OCI-LY7 (cell line): ENCODE measurements at regions not wholly inside any gene's neighbourhood (a gene's known extent, or its start where the extent isn't known, plus 50 kb on each side); places are given as distances from the start of the nearest gene placed in this dataset.

Experiments
- BruUV-seq: library from RNA; stranded (reverse); fragments of 400-500 nt; replicated peaks from 2 replicates; lab custom pipeline; 2021; lab: Mats Ljungman, UMichigan
- CTCF ChIA-PET: fragments of 300-600 bp; sonication (Branson Sonifier 250); formaldehyde crosslinking; loops from one replicate; lab custom pipeline; 2022; ENCODE audit warnings: antibody characterized with exemption; ENCODE audit not compliant: unreplicated experiment; lab: Charles Lee
- POLR2A ChIA-PET: fragments of 300-600 bp; sonication (Branson Sonifier 250); formaldehyde crosslinking; loops from one replicate; lab custom pipeline; 2022; ENCODE audit warnings: antibody characterized with exemption; lab: Charles Lee
- DNase-seq: peaks from one replicate; pipeline ENCODE4 v3.0.0-alpha.2; 2015; ENCODE audit warnings: low spot score
- H2AFZ ChIP-seq: fragments of 200-600 bp; sonication (generic), shearing (Covaris generic); 2 replicates; pipeline ENCODE4 v1.6.1; 2014; ENCODE audit warnings: mild to moderate bottlenecking, antibody characterized with exemption, low read length, moderate library complexity
- H3K27ac ChIP-seq: fragments of 200-600 bp; sonication (generic); 2 replicates; pipeline ENCODE4 v1.5.1; 2014; ENCODE audit warnings: mixed run types, low read depth, mild to moderate bottlenecking, moderate library complexity, low read length, inconsistent platforms; ENCODE audit not compliant: poor library complexity, severe bottlenecking
- H3K36me3 ChIP-seq: fragments of 200-600 bp; sonication (generic); 2 replicates; pipeline ENCODE4 v1.6.1; 2014; ENCODE audit warnings: mild to moderate bottlenecking, antibody characterized with exemption, low read length, moderate library complexity, mixed read lengths; ENCODE audit not compliant: insufficient read depth
- H3K4me1 ChIP-seq: fragments of 200-600 bp; sonication (generic); 2 replicates; pipeline ENCODE4 v1.5.1; 2014; ENCODE audit warnings: mild to moderate bottlenecking, low read length; ENCODE audit not compliant: insufficient read depth, poor library complexity, severe bottlenecking
- H3K4me2 ChIP-seq: fragments of 200-600 bp; sonication (generic); 2 replicates; pipeline ENCODE4 v1.6.1; 2014; ENCODE audit warnings: mild to moderate bottlenecking, low read length
- H3K4me3 ChIP-seq: fragments of 200-600 bp; sonication (generic); 2 replicates; pipeline ENCODE4 v1.5.1; 2014; ENCODE audit warnings: mild to moderate bottlenecking, low read depth, low read length; ENCODE audit not compliant: poor library complexity, severe bottlenecking
- H3K79me2 ChIP-seq: fragments of 200-600 bp; sonication (generic); 2 replicates; pipeline ENCODE4 v1.6.1; 2016; ENCODE audit warnings: low read depth, mild to moderate bottlenecking, low read length, moderate library complexity, mixed read lengths; ENCODE audit not compliant: insufficient read depth
- H3K9me2 ChIP-seq: fragments of 200-600 bp; sonication (generic); 2 replicates; pipeline ENCODE4 v1.6.1; 2016; ENCODE audit warnings: mild to moderate bottlenecking, low read length, mixed read lengths; ENCODE audit not compliant: insufficient read depth
- H3K9me3 ChIP-seq: fragments of 200-600 bp; sonication (generic); 2 replicates; pipeline ENCODE4 v1.6.1; 2014; ENCODE audit warnings: mild to moderate bottlenecking, mixed run types, low read length, mixed read lengths
- H4K20me1 ChIP-seq: fragments of 200-600 bp; sonication (generic); 2 replicates; pipeline ENCODE4 v1.6.1; 2014; ENCODE audit warnings: mild to moderate bottlenecking, antibody characterized with exemption, low read length, moderate library complexity, mixed read lengths; ENCODE audit not compliant: insufficient read depth
- EZH2phosphoT487 ChIP-seq: fragments of 200-600 bp; sonication (generic); IDR thresholded peaks from 2 replicates; pipeline ENCODE4 v1.6.1; 2018; ENCODE audit warnings: low read depth, borderline replicate concordance, mild to moderate bottlenecking, mixed run types, antibody characterized with exemption, low read length, moderate library complexity, mixed read lengths
- intact Hi-C: fragments of 100-400 bp; cut with micrococcal nuclease; formaldehyde crosslinking; loops from one replicate; pipeline ENCODE4 v1.10.0; 2022; ENCODE audit not compliant: unreplicated experiment
- TF ChIP-seq, protein P1 (sequence below): fragments of 200-600 bp; sonication (generic); conservative IDR thresholded peaks from 2 replicates; pipeline ENCODE4 v1.5.1; 2014; ENCODE audit warnings: mild to moderate bottlenecking, antibody characterized with exemption, low read length, moderate library complexity, mixed read lengths

GRCh38 chr16:77657016-77657415 is 65.3 kb upstream of the NUDT7 start:
- TF ChIP-seq EZH2phosphoT487, result no peak
- BruUV-seq, result no TSS peak
- ChIA-PET POLR2A (no interaction called here), CTCF (no interaction called here)
- no peaks in the 10 kb centered on the region for H3K4me1 ChIP-seq
- no peaks in the 10 kb centered on the region for H3K9me2 ChIP-seq
- no peaks in the 10 kb centered on the region for H3K9me3 ChIP-seq
- no peaks in the 10 kb centered on the region for H3K36me3 ChIP-seq
- no peaks in the 10 kb centered on the region for H4K20me1 ChIP-seq
- H3K27ac ChIP-seq, result no peak overlapping the region
- H2AFZ ChIP-seq, result no peak overlapping the region
- no peak for DNase-seq
- no peak overlapping the region for H3K4me3 ChIP-seq
- H3K4me2 ChIP-seq, result no peak overlapping the region
- H3K79me2 ChIP-seq, result no peaks in the 10 kb centered on the region
- intact Hi-C loops, result no loop called here

- Histone ChIP-seq H3K4me3 (no peak overlapping the region), H4K20me1 (no peaks in the 10 kb centered on the region), H3K79me2 (no peaks in the 10 kb centered on the region), H3K27ac (no peak overlapping the region), H2AFZ (no peak overlapping the region), H3K4me2 (no peak overlapping the region), H3K36me3 (no peaks in the 10 kb centered on the region), H3K4me1 (no peaks in the 10 kb centered on the region), H3K9me3 (no peaks in the 10 kb centered on the region), H3K9me2 (no peaks in the 10 kb centered on the region)
- ChIA-PET CTCF (no interaction called here), POLR2A (interaction anchor here (1.2 kb wide), 1 partner anchor 10 kb away, joined by 3 read pairs; no protein-coding TSS in a partner anchor)
- TF ChIP-seq EZH2phosphoT487, result no peak
- TF ChIP-seq, protein P1, sequence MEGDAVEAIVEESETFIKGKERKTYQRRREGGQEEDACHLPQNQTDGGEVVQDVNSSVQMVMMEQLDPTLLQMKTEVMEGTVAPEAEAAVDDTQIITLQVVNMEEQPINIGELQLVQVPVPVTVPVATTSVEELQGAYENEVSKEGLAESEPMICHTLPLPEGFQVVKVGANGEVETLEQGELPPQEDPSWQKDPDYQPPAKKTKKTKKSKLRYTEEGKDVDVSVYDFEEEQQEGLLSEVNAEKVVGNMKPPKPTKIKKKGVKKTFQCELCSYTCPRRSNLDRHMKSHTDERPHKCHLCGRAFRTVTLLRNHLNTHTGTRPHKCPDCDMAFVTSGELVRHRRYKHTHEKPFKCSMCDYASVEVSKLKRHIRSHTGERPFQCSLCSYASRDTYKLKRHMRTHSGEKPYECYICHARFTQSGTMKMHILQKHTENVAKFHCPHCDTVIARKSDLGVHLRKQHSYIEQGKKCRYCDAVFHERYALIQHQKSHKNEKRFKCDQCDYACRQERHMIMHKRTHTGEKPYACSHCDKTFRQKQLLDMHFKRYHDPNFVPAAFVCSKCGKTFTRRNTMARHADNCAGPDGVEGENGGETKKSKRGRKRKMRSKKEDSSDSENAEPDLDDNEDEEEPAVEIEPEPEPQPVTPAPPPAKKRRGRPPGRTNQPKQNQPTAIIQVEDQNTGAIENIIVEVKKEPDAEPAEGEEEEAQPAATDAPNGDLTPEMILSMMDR, result peak; percentile 46
- intact Hi-C loops, result no loop called here
- no peak for DNase-seq
- BruUV-seq, result no TSS peak
These were observed 62.0 kb upstream of the NUDT7 start for GRCh38 chr16:77660311-77660710.

- H2AFZ ChIP-seq, result no peak overlapping the region
- H3K4me3 ChIP-seq, result no peak overlapping the region
- BruUV-seq, result no TSS peak
- H3K4me2 ChIP-seq, result no peak overlapping the region
- no peaks in the 10 kb centered on the region for H4K20me1 ChIP-seq
- intact Hi-C loops, result no loop called here
- no peaks in the 10 kb centered on the region for H3K79me2 ChIP-seq
- H3K27ac ChIP-seq, result no peak overlapping the region
- H3K9me3 ChIP-seq, result no peaks in the 10 kb centered on the region
- H3K4me1 ChIP-seq, result no peaks in the 10 kb centered on the region
- ChIA-PET POLR2A (interaction anchor here (0.7 to 0.8 kb wide), 2 partner anchors 303 to 401 kb away, joined by 3 to 4 read pairs; no protein-coding TSS in a partner anchor), CTCF (no interaction called here)
- TF ChIP-seq, protein P1, result no peak
- no peak for TF ChIP-seq EZH2phosphoT487
- H3K9me2 ChIP-seq, result no peaks in the 10 kb centered on the region
- H3K36me3 ChIP-seq, result no peaks in the 10 kb centered on the region
- no peak for DNase-seq
These were observed 60.1 kb upstream of the NUDT7 start for GRCh38 chr16:77662246-77662645.
